ENCODE measurements at regions not wholly inside any gene's neighbourhood (a gene's known extent, or its start where the extent isn't known, plus 50 kb on each side); places are given as distances from the start of the nearest gene placed in this dataset.

GRCh38 chr22:49011769-49012648, 815.7 kb downstream of the BRD1 start (continued):
- TF ChIP-seq ZNF462 (CRISPR knock-in tag; IDR thresholded peaks at IDR 0.05): no peak

GRCh38 chr22:49011379-49011768, 816.3 kb downstream of the BRD1 start:
- Mint-ChIP-seq H3K9me3 (no peaks in the 10 kb centered on the region), H3K27ac (no peak overlapping the region), H3K27me3 (ENCODE audit: insufficient read depth, low read depth, poor library complexity) (peaks cover 6% of the 10 kb centered on the region), H3K36me3 (ENCODE audit: low read depth) (no peaks in the 10 kb centered on the region), H3K4me3 (no peak overlapping the region), H3K4me1 (0 out of 3 replicates have a peak, but pooled peaks cover 2% of the 10 kb centered on the region)
- no peaks in the 10 kb centered on the region for H3K4me1 ChIP-seq (ENCODE audit: insufficient read depth)
- H3K4me3 ChIP-seq: no peak overlapping the region
- H3F3A ChIP-seq (replicated peaks; ENCODE audit: low read depth): no peaks in the 10 kb centered on the region
- H3K9me2 ChIP-seq (ENCODE audit: insufficient read depth): no peaks in the 10 kb centered on the region
- no peak overlapping the region for H3K27ac ChIP-seq (ENCODE audit: low read depth)
- DNase-seq (ENCODE audit: low spot score): no peak
- peaks cover 4% of the 10 kb centered on the region; the same call in 1 of the 2 replicates for H3K36me3 ChIP-seq (ENCODE audit: insufficient read depth)
- no peak overlapping the region for H2AFZ ChIP-seq
- H4K20me1 ChIP-seq (replicated peaks; ENCODE audit: insufficient read depth): no peaks in the 10 kb centered on the region
- H3K79me2 ChIP-seq (replicated peaks; ENCODE audit: insufficient read depth): no peaks in the 10 kb centered on the region
- H3K27me3 ChIP-seq (ENCODE audit: insufficient read depth): no peaks in the 10 kb centered on the region
- no peak for ATAC-seq
- no peak overlapping the region for H3K4me2 ChIP-seq
- no peak for TF ChIP-seq CTCF (conservative IDR thresholded peaks at IDR 0.05; ENCODE audit: low read depth in 2 of 2)
- no peak for TF ChIP-seq JUNB (IDR thresholded peaks at IDR 0.05; ENCODE audit: unreplicated experiment)
- no peak for TF ChIP-seq POLR2AphosphoS5 (IDR thresholded peaks at IDR 0.05; ENCODE audit: low read depth)
- TF ChIP-seq ZNF331 (CRISPR knock-in tag; IDR thresholded peaks at IDR 0.05; ENCODE audit: low read depth): no peak
- no peak for TF ChIP-seq ETS1 (IDR thresholded peaks at IDR 0.05)
- TF ChIP-seq STAT1 (IDR thresholded peaks at IDR 0.05; ENCODE audit: unreplicated experiment): no peak
- TF ChIP-seq EZH2 (IDR thresholded peaks at IDR 0.05; ENCODE audit: low read depth, unreplicated experiment): no peak
- no peak for TF ChIP-seq REST (IDR thresholded peaks at IDR 0.05; ENCODE audit: unreplicated experiment)
- no peak for TF ChIP-seq CREB1 (CRISPR knock-in tag; IDR thresholded peaks at IDR 0.05; ENCODE audit: low read depth)
- TF ChIP-seq EZH2phosphoT487 (IDR thresholded peaks at IDR 0.05; ENCODE audit: unreplicated experiment): no peak
- TF ChIP-seq ZNF114 (CRISPR knock-in tag; IDR thresholded peaks at IDR 0.05): no peak

Data from GM23338 (cell line).